Chondrocyte (in vitro differentiated cells): ENCODE measurements at regions not wholly inside any gene's neighbourhood (a gene's known extent, or its start where the extent isn't known, plus 50 kb on each side); places are given as distances from the start of the nearest gene placed in this dataset.

ENCODE experiments used
- DNase-seq: peaks from one replicate; pipeline ENCODE4 v3.0.0; 2021; ENCODE audit warnings: mixed read lengths, low spot score
- H3K27ac Mint-ChIP-seq: one replicate; pipeline ENCODE4 v1.8.0; 2021; ENCODE audit warnings: mild to moderate bottlenecking, moderate library complexity, mixed read lengths; ENCODE audit not compliant: unreplicated experiment
- H3K27me3 Mint-ChIP-seq: 2 replicates; pipeline ENCODE4 v1.8.0; 2021; ENCODE audit warnings: low read depth, mixed read lengths
- H3K36me3 Mint-ChIP-seq: 2 replicates; pipeline ENCODE4 v1.8.0; 2021; ENCODE audit warnings: low read depth, mixed read lengths
- H3K4me1 Mint-ChIP-seq: 2 replicates; pipeline ENCODE4 v1.8.0; 2021; ENCODE audit warnings: low read depth, mild to moderate bottlenecking, mixed read lengths
- H3K4me3 Mint-ChIP-seq: one replicate; pipeline ENCODE4 v1.8.0; 2021; ENCODE audit warnings: mild to moderate bottlenecking, moderate library complexity, mixed read lengths; ENCODE audit not compliant: unreplicated experiment
- H3K9me3 Mint-ChIP-seq: 2 replicates; pipeline ENCODE4 v1.8.0; 2021; ENCODE audit warnings: low read depth, mixed read lengths
- CTCF ChIP-seq: fragments of 200-600 bp; sonication (generic); IDR thresholded peaks from 2 replicates; pipeline ENCODE4 v1.5.0; 2021; ENCODE audit warnings: antibody characterized with exemption, mild to moderate bottlenecking, moderate library complexity

GRCh38 chr2:125942585-125943424 is 713.2 kb upstream of the GYPC start:
- no peak overlapping the region for H3K4me3 Mint-ChIP-seq
- H3K9me3 Mint-ChIP-seq: peaks cover 35% of the 10 kb centered on the region
- H3K4me1 Mint-ChIP-seq: no peaks in the 10 kb centered on the region
- H3K27ac Mint-ChIP-seq: no peak overlapping the region
- H3K27me3 Mint-ChIP-seq: no peaks in the 10 kb centered on the region
- no peak for DNase-seq
- TF ChIP-seq CTCF: no peak
- no peaks in the 10 kb centered on the region for H3K36me3 Mint-ChIP-seq

- Mint-ChIP-seq H3K27me3 (no peaks in the 10 kb centered on the region), H3K4me1 (no peaks in the 10 kb centered on the region), H3K36me3 (no peaks in the 10 kb centered on the region), H3K9me3 (peaks cover 10% of the 10 kb centered on the region), H3K27ac (no peak overlapping the region), H3K4me3 (no peak overlapping the region)
- no peak for TF ChIP-seq CTCF
- no peak for DNase-seq
Measured at GRCh38 chr2:125959047-125959446, 696.9 kb upstream of the GYPC start.

GRCh38 chr2:125961739-125962138 is 694.2 kb upstream of the GYPC start:
- Mint-ChIP-seq H3K4me1 (no peaks in the 10 kb centered on the region), H3K9me3 (no peaks in the 10 kb centered on the region), H3K27me3 (no peaks in the 10 kb centered on the region), H3K36me3 (no peaks in the 10 kb centered on the region), H3K27ac (no peak overlapping the region), H3K4me3 (no peak overlapping the region)
- DNase-seq: no peak
- no peak for TF ChIP-seq CTCF

GRCh38 chr2:125979886-125980285 is 676.1 kb upstream of the GYPC start:
- Mint-ChIP-seq H3K36me3 (no peaks in the 10 kb centered on the region), H3K9me3 (no peaks in the 10 kb centered on the region), H3K4me3 (no peak overlapping the region)

GRCh38 chr2:125983364-125983763 is 672.6 kb upstream of the GYPC start:
- Mint-ChIP-seq H3K36me3 (no peaks in the 10 kb centered on the region), H3K27me3 (peaks cover 1% of the 10 kb centered on the region), H3K9me3 (no peaks in the 10 kb centered on the region), H3K4me1 (no peaks in the 10 kb centered on the region), H3K27ac (no peak overlapping the region), H3K4me3 (no peak overlapping the region)
- no peak for TF ChIP-seq CTCF
- DNase-seq: no peak

More at GRCh38 chr2:125979886-125980285, 676.1 kb upstream of the GYPC start:
- Mint-ChIP-seq H3K4me1 (no peaks in the 10 kb centered on the region), H3K27me3 (peaks cover 1% of the 10 kb centered on the region), H3K27ac (no peak overlapping the region)
- no peak for TF ChIP-seq CTCF
- no peak for DNase-seq
